CD4-positive, alpha-beta T cell treated with Interleukin-21 for 1 hour (primary cell): ENCODE measurements at regions not wholly inside any gene's neighbourhood (a gene's known extent, or its start where the extent isn't known, plus 50 kb on each side); places are given as distances from the start of the nearest gene placed in this dataset.
"Not testable (repeated sequence)": the region's sequence is repeated elsewhere in the genome, so short reads cannot be mapped to it uniquely, and the experiment has no call there.

Experiments used
- DNase-seq: peaks from one replicate; pipeline ENCODE4 v3.0.0-alpha.2; 2020

DNA sequence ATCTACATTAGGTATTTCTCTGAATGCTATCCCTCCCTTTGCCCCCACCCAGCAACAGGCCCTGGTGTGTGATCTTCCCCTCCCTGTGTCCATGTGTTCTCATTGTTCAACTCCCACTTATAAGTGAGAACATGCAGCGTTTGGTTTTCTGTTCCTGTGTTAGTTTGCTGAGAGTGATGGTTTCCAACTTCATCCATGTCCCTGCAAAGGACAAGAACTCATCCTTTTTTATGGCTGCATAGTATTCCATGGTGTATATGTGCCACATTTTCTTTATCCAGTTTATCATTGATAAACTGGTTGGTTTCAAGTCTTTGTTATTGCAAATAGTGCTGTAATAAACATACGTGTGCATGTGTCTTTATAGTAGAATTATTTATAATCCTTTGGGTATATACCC, 55.5 kb upstream of the RASA1 start:
- not testable (repeated sequence) for DNase-seq

DNA sequence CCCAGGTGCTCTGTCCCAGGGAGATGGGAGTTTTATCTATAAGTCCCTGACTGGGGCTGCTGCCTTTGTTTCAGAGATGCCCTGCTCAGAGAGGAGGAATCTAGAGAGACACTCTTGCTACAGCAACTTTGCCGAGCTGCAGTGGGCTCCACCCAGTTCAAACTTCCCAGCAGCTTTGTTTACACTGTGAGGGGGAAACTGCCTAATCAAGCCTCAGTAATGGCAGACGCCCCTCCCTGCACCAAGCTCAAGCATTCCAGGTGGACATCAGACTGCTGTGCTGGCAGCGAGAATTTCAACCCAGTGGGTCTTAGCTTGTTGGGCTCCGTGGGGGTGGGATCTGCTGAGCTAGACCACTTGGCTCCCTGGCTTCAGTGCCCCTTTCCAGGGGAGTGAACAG, 50.2 kb upstream of the RASA1 start:
- not testable (repeated sequence) for DNase-seq
